HEK293 (cell line): ENCODE measurements at regions not wholly inside any gene's neighbourhood (a gene's known extent, or its start where the extent isn't known, plus 50 kb on each side); places are given as distances from the start of the nearest gene placed in this dataset.

Experiments used
- CTCF ChIA-PET: fragments of 350-600 bp; formaldehyde crosslinking; extraction: SDS; loops from one replicate; lab custom pipeline; 2021; ENCODE audit warnings: antibody characterized with exemption; lab: Yijun Ruan, JAX
- POLR2A ChIA-PET: fragments of 300-600 bp; formaldehyde crosslinking; extraction: SDS; loops from one replicate; lab custom pipeline; 2020; ENCODE audit warnings: antibody characterized with exemption, inconsistent platforms; lab: Yijun Ruan, JAX
- H3K27ac ChIP-seq: fragments of 200-500 bp; sonication (Bioruptor generic); 2 replicates; pipeline ENCODE4 v1.5.1; 2014; ENCODE audit warnings: low read depth, low read length, control low read depth, inconsistent platforms; ENCODE audit errors: extremely low read depth
- H3K36me3 ChIP-seq, 2 experiments: fragments of 200-500 bp in 1 of 2; sonication (Bioruptor generic) in 1 of 2; 1 replicate in 1 of 2; 2 replicates in 1 of 2; pipeline ENCODE4 v1.5.1; 2014 to 2017; ENCODE audit warnings: inconsistent platforms in 2 of 2, low read length in 2 of 2; ENCODE audit not compliant: control insufficient read depth in 2 of 2, insufficient read depth in 1 of 2
- H3K4me1 ChIP-seq: fragments of 200-500 bp; sonication (Bioruptor generic); 2 replicates; pipeline ENCODE4 v1.5.1; 2014; ENCODE audit warnings: mild to moderate bottlenecking, low read length, inconsistent platforms; ENCODE audit not compliant: control insufficient read depth, insufficient read depth
- H3K4me3 ChIP-seq: 2 replicates; pipeline ENCODE4 v1.5.1; 2011; ENCODE audit warnings: low read depth, mild to moderate bottlenecking, control low read depth, low read length, moderate library complexity
- H3K9me3 ChIP-seq: fragments of 200-500 bp; sonication (Bioruptor generic); 2 replicates; pipeline ENCODE4 v1.5.1; 2014; ENCODE audit warnings: low read depth, low read length, inconsistent platforms; ENCODE audit not compliant: control insufficient read depth, insufficient read depth
- KLF7 ChIP-seq: fragments of 450-650 bp; formaldehyde crosslinking; IDR thresholded peaks from 2 replicates; pipeline ENCODE4 v1.5.1; 2016; ENCODE audit warnings: missing biosample characterization, missing genetic modification characterization, borderline replicate concordance
- KLF9 ChIP-seq: fragments of 450-650 bp; formaldehyde crosslinking; IDR thresholded peaks from 2 replicates; pipeline ENCODE4 v1.5.1; 2016; ENCODE audit warnings: missing biosample characterization, missing genetic modification characterization, low read depth
- SCRT1 ChIP-seq: fragments of 450-650 bp; formaldehyde crosslinking; IDR thresholded peaks from 2 replicates; pipeline ENCODE4 v1.5.1; 2016; ENCODE audit warnings: missing biosample characterization, missing genetic modification characterization, borderline replicate concordance
- SCRT2 ChIP-seq: fragments of 450-650 bp; formaldehyde crosslinking; IDR thresholded peaks from 2 replicates; pipeline ENCODE4 v1.5.1; 2016; ENCODE audit warnings: missing biosample characterization, missing genetic modification characterization
- ZBTB1 ChIP-seq: fragments of 450-650 bp; formaldehyde crosslinking; IDR thresholded peaks from 2 replicates; pipeline ENCODE4 v1.5.1; 2016; ENCODE audit warnings: missing biosample characterization, missing genetic modification characterization
- ZNF112 ChIP-seq: fragments of 450-650 bp; formaldehyde crosslinking; IDR thresholded peaks from 2 replicates; pipeline ENCODE4 v1.5.0; 2017; ENCODE audit warnings: missing biosample characterization, missing genetic modification characterization
- ZNF132 ChIP-seq: fragments of 450-650 bp; formaldehyde crosslinking; IDR thresholded peaks from 2 replicates; pipeline ENCODE4 v1.5.1; 2017; ENCODE audit warnings: missing biosample characterization, missing genetic modification characterization, borderline replicate concordance
- ZNF133 ChIP-seq: fragments of 450-650 bp; formaldehyde crosslinking; IDR thresholded peaks from 2 replicates; pipeline ENCODE4 v1.5.1; 2016; ENCODE audit warnings: missing biosample characterization, missing genetic modification characterization
- ZNF157 ChIP-seq: fragments of 450-650 bp; formaldehyde crosslinking; IDR thresholded peaks from 2 replicates; pipeline ENCODE4 v1.5.1; 2016; ENCODE audit warnings: missing biosample characterization, missing genetic modification characterization
- ZNF274 ChIP-seq, 2 experiments: fragments of 200-500 bp in 1 of 2; fragments of 450-650 bp in 1 of 2; sonication (Bioruptor generic) in 1 of 2; formaldehyde crosslinking in 1 of 2; IDR thresholded peaks; 2 replicates each; pipeline versions ENCODE4 v1.5.1 to v1.6.1; 2014 to 2016; ENCODE audit warnings: borderline replicate concordance in 1 of 2, inconsistent platforms in 1 of 2, low read length in 1 of 2, missing biosample characterization in 1 of 2, missing genetic modification characterization in 1 of 2
- ZNF514 ChIP-seq: fragments of 450-650 bp; formaldehyde crosslinking; IDR thresholded peaks from 2 replicates; pipeline ENCODE4 v1.5.1; 2016; ENCODE audit warnings: missing biosample characterization, missing genetic modification characterization
- ZNF610 ChIP-seq: fragments of 450-650 bp; formaldehyde crosslinking; IDR thresholded peaks from 2 replicates; pipeline ENCODE4 v1.5.1; 2016; ENCODE audit warnings: missing biosample characterization, missing genetic modification characterization, borderline replicate concordance
- ZNF677 ChIP-seq: fragments of 450-650 bp; IDR thresholded peaks from 2 replicates; pipeline ENCODE4 v1.5.0; 2018; ENCODE audit warnings: missing biosample characterization, mild to moderate bottlenecking, missing genetic modification characterization, moderate library complexity
- ZNF747 ChIP-seq: fragments of 450-650 bp; formaldehyde crosslinking; IDR thresholded peaks from 2 replicates; pipeline ENCODE4 v1.5.1; 2016; ENCODE audit warnings: missing biosample characterization, missing genetic modification characterization
- TF ChIP-seq, protein P1 (sequence below): fragments of 450-650 bp; formaldehyde crosslinking; IDR thresholded peaks from 2 replicates; pipeline ENCODE4 v1.5.1; 2016; ENCODE audit warnings: missing biosample characterization, missing genetic modification characterization
- TF ChIP-seq, protein P2 (sequence below): fragments of 450-650 bp; formaldehyde crosslinking; IDR thresholded peaks from 2 replicates; pipeline ENCODE4 v1.5.1; 2016; ENCODE audit warnings: missing biosample characterization, missing genetic modification characterization
- TF ChIP-seq, protein P3 (sequence below): fragments of 450-650 bp; formaldehyde crosslinking; IDR thresholded peaks from 2 replicates; pipeline ENCODE4 v1.5.1; 2016; ENCODE audit warnings: missing biosample characterization, missing genetic modification characterization
- TF ChIP-seq, protein P4 (sequence below): fragments of 450-650 bp; formaldehyde crosslinking; IDR thresholded peaks from 2 replicates; pipeline ENCODE4 v1.5.1; 2016; ENCODE audit warnings: missing biosample characterization, missing genetic modification characterization
- TF ChIP-seq, protein P5 (sequence below): fragments of 450-650 bp; formaldehyde crosslinking; IDR thresholded peaks from 2 replicates; pipeline ENCODE4 v1.5.1; 2016; ENCODE audit warnings: missing biosample characterization, missing genetic modification characterization
- TF ChIP-seq, protein P6 (sequence below): fragments of 450-650 bp; formaldehyde crosslinking; IDR thresholded peaks from 2 replicates; pipeline ENCODE4 v1.5.1; 2016; ENCODE audit warnings: missing biosample characterization, missing genetic modification characterization

DNA sequence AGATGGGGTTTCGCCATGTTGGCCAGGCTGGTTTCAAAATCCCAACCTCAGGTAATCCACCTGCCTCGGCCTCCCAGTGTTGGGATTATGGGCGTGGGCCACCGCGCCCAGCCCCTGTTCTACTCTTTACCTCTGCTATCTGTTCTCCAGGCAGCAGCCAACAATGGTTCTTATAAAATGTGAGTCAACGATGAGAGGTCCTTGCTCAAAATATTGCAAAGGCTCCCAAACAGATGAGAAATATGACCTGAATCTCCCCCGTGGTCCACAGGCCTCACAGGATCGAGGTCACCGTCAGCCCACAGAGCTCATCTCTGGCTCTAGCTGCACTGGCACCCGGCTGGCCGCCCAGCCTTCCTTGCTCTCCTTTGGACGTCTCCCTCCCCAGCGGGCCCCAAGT is 62.0 kb upstream of the EGFR start:
- Histone ChIP-seq H3K4me1 (no peaks in the 10 kb centered on the region), H3K9me3 (no peaks in the 10 kb centered on the region), H3K36me3 (no peaks in the 10 kb centered on the region), H3K27ac (no peak overlapping the region), H3K4me3 (no peak overlapping the region)
- CTCF ChIA-PET = no interaction called here
- TF ChIP-seq ZNF132 (tag by site-specific recombination) (no peak), SCRT2 (tag by site-specific recombination) (no peak), ZNF610 (no peak), SCRT1 (tag by site-specific recombination) (no peak), ZNF112 (tag by site-specific recombination) (no peak), ZNF274 (IDR thresholded peaks at IDR 0.05; ENCODE audit: low read length) (no peak), ZNF274 (tag by site-specific recombination; IDR thresholded peaks at IDR 0.05; ENCODE audit: borderline replicate concordance) (no peak), ZBTB1 (tag by site-specific recombination) (no peak), ZNF514 (tag by site-specific recombination) (no peak), KLF7 (tag by site-specific recombination) (no peak), ZNF133 (no peak), KLF9 (tag by site-specific recombination) (no peak), ZNF677 (no peak), ZNF747 (no peak), ZNF157 (tag by site-specific recombination) (no peak)
- TF ChIP-seq, protein P1, sequence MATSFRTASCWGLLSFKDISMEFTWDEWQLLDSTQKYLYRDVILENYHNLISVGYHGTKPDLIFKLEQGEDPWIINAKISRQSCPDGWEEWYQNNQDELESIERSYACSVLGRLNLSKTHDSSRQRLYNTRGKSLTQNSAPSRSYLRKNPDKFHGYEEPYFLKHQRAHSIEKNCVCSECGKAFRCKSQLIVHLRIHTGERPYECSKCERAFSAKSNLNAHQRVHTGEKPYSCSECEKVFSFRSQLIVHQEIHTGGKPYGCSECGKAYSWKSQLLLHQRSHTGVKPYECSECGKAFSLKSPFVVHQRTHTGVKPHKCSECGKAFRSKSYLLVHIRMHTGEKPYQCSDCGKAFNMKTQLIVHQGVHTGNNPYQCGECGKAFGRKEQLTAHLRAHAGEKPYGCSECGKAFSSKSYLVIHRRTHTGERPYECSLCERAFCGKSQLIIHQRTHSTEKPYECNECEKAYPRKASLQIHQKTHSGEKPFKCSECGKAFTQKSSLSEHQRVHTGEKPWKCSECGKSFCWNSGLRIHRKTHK (tag by site-specific recombination) = no peak
- TF ChIP-seq, protein P2, sequence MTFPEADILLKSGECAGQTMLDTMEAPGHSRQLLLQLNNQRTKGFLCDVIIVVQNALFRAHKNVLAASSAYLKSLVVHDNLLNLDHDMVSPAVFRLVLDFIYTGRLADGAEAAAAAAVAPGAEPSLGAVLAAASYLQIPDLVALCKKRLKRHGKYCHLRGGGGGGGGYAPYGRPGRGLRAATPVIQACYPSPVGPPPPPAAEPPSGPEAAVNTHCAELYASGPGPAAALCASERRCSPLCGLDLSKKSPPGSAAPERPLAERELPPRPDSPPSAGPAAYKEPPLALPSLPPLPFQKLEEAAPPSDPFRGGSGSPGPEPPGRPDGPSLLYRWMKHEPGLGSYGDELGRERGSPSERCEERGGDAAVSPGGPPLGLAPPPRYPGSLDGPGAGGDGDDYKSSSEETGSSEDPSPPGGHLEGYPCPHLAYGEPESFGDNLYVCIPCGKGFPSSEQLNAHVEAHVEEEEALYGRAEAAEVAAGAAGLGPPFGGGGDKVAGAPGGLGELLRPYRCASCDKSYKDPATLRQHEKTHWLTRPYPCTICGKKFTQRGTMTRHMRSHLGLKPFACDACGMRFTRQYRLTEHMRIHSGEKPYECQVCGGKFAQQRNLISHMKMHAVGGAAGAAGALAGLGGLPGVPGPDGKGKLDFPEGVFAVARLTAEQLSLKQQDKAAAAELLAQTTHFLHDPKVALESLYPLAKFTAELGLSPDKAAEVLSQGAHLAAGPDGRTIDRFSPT (tag by site-specific recombination) = no peak
- TF ChIP-seq, protein P3, sequence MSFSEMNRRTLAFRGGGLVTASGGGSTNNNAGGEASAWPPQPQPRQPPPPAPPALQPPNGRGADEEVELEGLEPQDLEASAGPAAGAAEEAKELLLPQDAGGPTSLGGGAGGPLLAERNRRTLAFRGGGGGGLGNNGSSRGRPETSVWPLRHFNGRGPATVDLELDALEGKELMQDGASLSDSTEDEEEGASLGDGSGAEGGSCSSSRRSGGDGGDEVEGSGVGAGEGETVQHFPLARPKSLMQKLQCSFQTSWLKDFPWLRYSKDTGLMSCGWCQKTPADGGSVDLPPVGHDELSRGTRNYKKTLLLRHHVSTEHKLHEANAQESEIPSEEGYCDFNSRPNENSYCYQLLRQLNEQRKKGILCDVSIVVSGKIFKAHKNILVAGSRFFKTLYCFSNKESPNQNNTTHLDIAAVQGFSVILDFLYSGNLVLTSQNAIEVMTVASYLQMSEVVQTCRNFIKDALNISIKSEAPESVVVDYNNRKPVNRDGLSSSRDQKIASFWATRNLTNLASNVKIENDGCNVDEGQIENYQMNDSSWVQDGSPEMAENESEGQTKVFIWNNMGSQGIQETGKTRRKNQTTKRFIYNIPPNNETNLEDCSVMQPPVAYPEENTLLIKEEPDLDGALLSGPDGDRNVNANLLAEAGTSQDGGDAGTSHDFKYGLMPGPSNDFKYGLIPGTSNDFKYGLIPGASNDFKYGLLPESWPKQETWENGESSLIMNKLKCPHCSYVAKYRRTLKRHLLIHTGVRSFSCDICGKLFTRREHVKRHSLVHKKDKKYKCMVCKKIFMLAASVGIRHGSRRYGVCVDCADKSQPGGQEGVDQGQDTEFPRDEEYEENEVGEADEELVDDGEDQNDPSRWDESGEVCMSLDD (tag by site-specific recombination) = no peak
- TF ChIP-seq, protein P4, sequence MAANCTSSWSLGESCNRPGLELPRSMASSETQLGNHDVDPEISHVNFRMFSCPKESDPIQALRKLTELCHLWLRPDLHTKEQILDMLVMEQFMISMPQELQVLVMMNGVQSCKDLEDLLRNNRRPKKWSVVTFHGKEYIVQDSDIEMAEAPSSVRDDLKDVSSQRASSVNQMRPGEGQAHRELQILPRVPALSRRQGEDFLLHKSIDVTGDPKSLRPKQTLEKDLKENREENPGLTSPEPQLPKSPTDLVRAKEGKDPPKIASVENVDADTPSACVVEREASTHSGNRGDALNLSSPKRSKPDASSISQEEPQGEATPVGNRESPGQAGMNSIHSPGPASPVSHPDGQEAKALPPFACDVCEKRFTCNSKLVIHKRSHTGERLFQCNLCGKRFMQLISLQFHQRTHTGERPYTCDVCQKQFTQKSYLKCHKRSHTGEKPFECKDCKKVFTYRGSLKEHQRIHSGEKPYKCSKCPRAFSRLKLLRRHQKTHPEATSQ (tag by site-specific recombination) = no peak
- TF ChIP-seq, protein P5, sequence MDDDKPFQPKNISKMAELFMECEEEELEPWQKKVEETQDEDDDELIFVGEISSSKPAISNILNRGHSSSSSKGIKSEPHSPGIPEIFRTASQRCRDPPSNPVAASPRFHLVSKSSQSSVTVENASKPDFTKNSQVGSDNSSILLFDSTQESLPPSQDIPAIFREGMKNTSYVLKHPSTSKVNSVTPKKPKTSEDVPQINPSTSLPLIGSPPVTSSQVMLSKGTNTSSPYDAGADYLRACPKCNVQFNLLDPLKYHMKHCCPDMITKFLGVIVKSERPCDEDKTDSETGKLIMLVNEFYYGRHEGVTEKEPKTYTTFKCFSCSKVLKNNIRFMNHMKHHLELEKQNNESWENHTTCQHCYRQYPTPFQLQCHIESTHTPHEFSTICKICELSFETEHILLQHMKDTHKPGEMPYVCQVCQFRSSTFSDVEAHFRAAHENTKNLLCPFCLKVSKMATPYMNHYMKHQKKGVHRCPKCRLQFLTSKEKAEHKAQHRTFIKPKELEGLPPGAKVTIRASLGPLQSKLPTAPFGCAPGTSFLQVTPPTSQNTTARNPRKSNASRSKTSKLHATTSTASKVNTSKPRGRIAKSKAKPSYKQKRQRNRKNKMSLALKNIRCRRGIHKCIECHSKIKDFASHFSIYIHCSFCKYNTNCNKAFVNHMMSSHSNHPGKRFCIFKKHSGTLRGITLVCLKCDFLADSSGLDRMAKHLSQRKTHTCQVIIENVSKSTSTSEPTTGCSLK (tag by site-specific recombination) = no peak
- TF ChIP-seq, protein P6, sequence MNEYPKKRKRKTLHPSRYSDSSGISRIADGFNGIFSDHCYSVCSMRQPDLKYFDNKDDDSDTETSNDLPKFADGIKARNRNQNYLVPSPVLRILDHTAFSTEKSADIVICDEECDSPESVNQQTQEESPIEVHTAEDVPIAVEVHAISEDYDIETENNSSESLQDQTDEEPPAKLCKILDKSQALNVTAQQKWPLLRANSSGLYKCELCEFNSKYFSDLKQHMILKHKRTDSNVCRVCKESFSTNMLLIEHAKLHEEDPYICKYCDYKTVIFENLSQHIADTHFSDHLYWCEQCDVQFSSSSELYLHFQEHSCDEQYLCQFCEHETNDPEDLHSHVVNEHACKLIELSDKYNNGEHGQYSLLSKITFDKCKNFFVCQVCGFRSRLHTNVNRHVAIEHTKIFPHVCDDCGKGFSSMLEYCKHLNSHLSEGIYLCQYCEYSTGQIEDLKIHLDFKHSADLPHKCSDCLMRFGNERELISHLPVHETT (tag by site-specific recombination) = no peak
- POLR2A ChIA-PET = no interaction called here
